HCT116 (cell line): ENCODE measurements at regions not wholly inside any gene's neighbourhood (a gene's known extent, or its start where the extent isn't known, plus 50 kb on each side); places are given as distances from the start of the nearest gene placed in this dataset.

ENCODE experiments used
- ATAC-seq: fragments of 200-7000 bp; cut with Tn5 transposase; 2 replicates; pipeline ENCODE4 v1.9.1; 2020; ENCODE audit warnings: mild to moderate bottlenecking, moderate library complexity
- BruUV-seq: library from RNA; stranded (reverse); fragments of 400-500 nt; replicated peaks from 2 replicates; lab custom pipeline; 2021; lab: Mats Ljungman, UMichigan
- CTCF ChIA-PET: fragments of 300-600 bp; sonication (Branson Sonifier 250); formaldehyde crosslinking; loops from one replicate; lab custom pipeline; 2021; ENCODE audit warnings: antibody characterized with exemption; lab: Charles Lee
- POLR2A ChIA-PET: fragments of 300-600, 350-600 bp; sonication (Branson Sonifier 250); formaldehyde crosslinking; loops from one replicate; lab custom pipeline; 2021; ENCODE audit warnings: antibody characterized with exemption; lab: Charles Lee
- RAD21 ChIA-PET, 2 experiments: fragments of 300-600 bp; sonication (Branson Sonifier 250); formaldehyde crosslinking; loops; one replicate each; lab custom pipeline; 2023; ENCODE audit warnings: low total read pairs in 2 of 2; ENCODE audit not compliant: uncharacterized antibody in 2 of 2, unreplicated experiment in 2 of 2, low non-redundant PET in 1 of 2; lab: Charles Lee
- DNase-seq: peaks from one replicate; pipeline ENCODE4 v3.0.0-alpha.2; 2010; ENCODE audit warnings: low read depth, low spot score
- H2AFZ ChIP-seq: fragments of 200-600 bp; shearing (Covaris generic), sonication (generic); 2 replicates; pipeline ENCODE4 v1.6.1; 2017; ENCODE audit warnings: low read depth, mixed run types, mixed read lengths, antibody characterized with exemption, low read length; ENCODE audit not compliant: poor library complexity, severe bottlenecking
- H3K27ac ChIP-seq: 2 replicates; pipeline ENCODE4 v1.5.1; 2012; ENCODE audit warnings: low read depth, low read length
- H3K27me3 ChIP-seq: fragments of 200-600 bp; sonication (generic); 2 replicates; pipeline ENCODE4 v1.6.1; 2016; ENCODE audit warnings: mixed run types, low read length, mixed read lengths; ENCODE audit not compliant: insufficient read depth
- H3K36me3 ChIP-seq, 2 experiments: fragments of 200-500 bp in 1 of 2; fragments of 200-600 bp in 1 of 2; sonication (Bioruptor generic) in 1 of 2; sonication (generic) in 1 of 2; 2 replicates each; pipeline versions ENCODE4 v1.5.1 to v1.6.1; 2014 to 2016; ENCODE audit warnings: low read length in 2 of 2, inconsistent platforms in 1 of 2, mixed read lengths in 1 of 2, mixed run types in 1 of 2; ENCODE audit not compliant: insufficient read depth in 2 of 2, control insufficient read depth in 1 of 2
- H3K4me1 ChIP-seq, 2 experiments: fragments of 200-600 bp in 1 of 2; sonication (generic) in 1 of 2; 2 replicates each; pipeline versions ENCODE4 v1.5.1 to v1.6.1; 2012 to 2017; ENCODE audit warnings: low read length in 2 of 2, inconsistent platforms in 1 of 2, mild to moderate bottlenecking in 1 of 2, mixed read lengths in 1 of 2, mixed run types in 1 of 2, moderate library complexity in 1 of 2; ENCODE audit not compliant: insufficient read depth in 2 of 2, control insufficient read depth in 1 of 2
- H3K4me2 ChIP-seq: fragments of 200-600 bp; sonication (generic); 2 replicates; pipeline ENCODE4 v1.6.1; 2017; ENCODE audit warnings: mixed run types, low read length, mixed read lengths
- H3K4me3 ChIP-seq, 2 experiments: fragments of 200-600 bp in 1 of 2; sonication (generic) in 1 of 2; replicated peaks in 1 of 2; 2 replicates each; pipeline ENCODE4 v1.5.1; 2011 to 2016; ENCODE audit warnings: low read length in 2 of 2, control low read depth in 1 of 2, low read depth in 1 of 2, mild to moderate bottlenecking in 1 of 2, mixed read lengths in 1 of 2, mixed run types in 1 of 2
- H3K79me2 ChIP-seq: fragments of 200-600 bp; sonication (generic); 2 replicates; pipeline ENCODE4 v1.6.1; 2017; ENCODE audit warnings: mild to moderate bottlenecking, mixed run types, low read length, moderate library complexity, mixed read lengths; ENCODE audit not compliant: insufficient read depth
- H3K9ac ChIP-seq: fragments of 200-600 bp; sonication (generic); 2 replicates; pipeline ENCODE4 v1.6.1; 2016; ENCODE audit warnings: low read length, mixed read lengths
- H3K9me2 ChIP-seq: fragments of 200-600 bp; sonication (generic), shearing (Covaris generic); 2 replicates; pipeline ENCODE4 v1.6.1; 2017; ENCODE audit warnings: mixed run types, mild to moderate bottlenecking, moderate library complexity; ENCODE audit not compliant: insufficient read depth
- H3K9me3 ChIP-seq, 2 experiments: fragments of 200-500 bp in 1 of 2; fragments of 200-600 bp in 1 of 2; sonication (Bioruptor generic) in 1 of 2; sonication (generic) in 1 of 2; 2 replicates each; pipeline ENCODE4 v1.6.1; 2014 to 2017; ENCODE audit warnings: low read length in 2 of 2, mixed read lengths in 2 of 2, inconsistent platforms in 1 of 2, low read depth in 1 of 2, mild to moderate bottlenecking in 1 of 2, mixed run types in 1 of 2, moderate library complexity in 1 of 2; ENCODE audit not compliant: control insufficient read depth in 1 of 2, insufficient read depth in 1 of 2
- H4K20me1 ChIP-seq: fragments of 200-600 bp; sonication (generic), shearing (Covaris generic); 2 replicates; pipeline ENCODE4 v1.6.1; 2017; ENCODE audit warnings: mixed run types, mild to moderate bottlenecking, moderate library complexity; ENCODE audit not compliant: insufficient read depth
- EGR1 ChIP-seq: IDR thresholded peaks from 2 replicates; pipeline ENCODE4 v1.6.1; 2012; ENCODE audit warnings: low read depth
- ELF1 ChIP-seq: IDR thresholded peaks from 2 replicates; pipeline ENCODE4 v1.6.1; 2012; ENCODE audit warnings: low read depth, borderline replicate concordance
- EZH2 ChIP-seq: fragments of 200-600 bp; sonication (generic); IDR thresholded peaks from 2 replicates; pipeline ENCODE4 v1.6.1; 2017; ENCODE audit warnings: antibody characterized with exemption, mixed run types
- FOSL1 ChIP-seq: IDR thresholded peaks from 2 replicates; pipeline ENCODE4 v1.6.1; 2012; ENCODE audit warnings: low read depth
- JUND ChIP-seq: IDR thresholded peaks from 2 replicates; pipeline ENCODE4 v1.6.1; 2012
- POLR2A ChIP-seq: IDR thresholded peaks from 2 replicates; pipeline ENCODE4 v1.7.0; 2011; ENCODE audit warnings: borderline replicate concordance; ENCODE audit not compliant: insufficient read depth, insufficient read length; ENCODE audit errors: extremely low read depth
- POLR2AphosphoS5 ChIP-seq: IDR thresholded peaks from 2 replicates; pipeline ENCODE4 v1.6.1; 2011; ENCODE audit warnings: mild to moderate bottlenecking, low read depth, low read length, moderate library complexity
- RAD21 ChIP-seq: IDR thresholded peaks from 2 replicates; pipeline ENCODE4 v1.6.1; 2012; ENCODE audit warnings: low read depth, mild to moderate bottlenecking
- SIN3A ChIP-seq: IDR thresholded peaks from 2 replicates; pipeline ENCODE4 v1.6.1; 2012; ENCODE audit warnings: low read depth
- SP1 ChIP-seq: IDR thresholded peaks from 2 replicates; pipeline ENCODE4 v1.6.1; 2012; ENCODE audit warnings: low read depth
- TCF7L2 ChIP-seq: IDR thresholded peaks from 2 replicates; pipeline ENCODE4 v1.7.0; 2011; ENCODE audit warnings: borderline replicate concordance, inconsistent platforms; ENCODE audit not compliant: insufficient read depth, insufficient read length; ENCODE audit errors: extremely low read depth
- YY1 ChIP-seq: IDR thresholded peaks from 2 replicates; pipeline ENCODE4 v1.6.1; 2011; ENCODE audit warnings: low read length, low read depth, moderate library complexity, mild to moderate bottlenecking; ENCODE audit not compliant: insufficient replicate concordance; ENCODE audit errors: extremely low read depth
- ZFX ChIP-seq: fragments of 450-650 bp; IDR thresholded peaks from 2 replicates; pipeline ENCODE4 v1.6.1; 2017
- intact Hi-C: fragments of 100-400 bp; cut with micrococcal nuclease; formaldehyde crosslinking; loops from 2 replicates; pipeline ENCODE4 v1.10.0; 2022
- TF ChIP-seq, protein P1 (sequence below): IDR thresholded peaks from 2 replicates; pipeline ENCODE4 v1.6.1; 2012
- TF ChIP-seq, protein P2 (sequence below): IDR thresholded peaks from 2 replicates; pipeline ENCODE4 v1.6.1; 2011; ENCODE audit warnings: mild to moderate bottlenecking, low read length, moderate library complexity; ENCODE audit not compliant: insufficient replicate concordance; ENCODE audit errors: extremely low read depth
- TF ChIP-seq, protein P3 (sequence below): IDR thresholded peaks from 2 replicates; pipeline ENCODE4 v1.6.1; 2012; ENCODE audit warnings: low read depth

DNA sequence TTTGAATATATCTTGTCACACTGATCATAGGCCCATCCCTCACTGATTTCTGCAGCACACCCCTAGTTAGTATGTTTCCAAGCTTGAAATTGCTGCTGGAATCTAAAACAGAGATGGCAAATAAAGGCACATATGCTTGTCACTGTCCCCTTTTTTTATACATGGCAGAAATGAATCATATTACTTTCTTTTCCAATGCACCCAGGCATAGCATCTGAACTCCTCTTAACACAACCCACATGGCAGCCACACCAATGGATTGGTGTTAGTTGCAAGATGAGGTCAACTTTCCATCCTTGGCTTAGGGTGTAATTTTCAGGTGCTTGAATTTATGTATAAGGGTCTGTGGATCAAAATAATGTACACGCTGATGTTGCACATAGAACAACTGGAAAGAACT, 473.8 kb upstream of the ZNF608 start:
- DNase-seq (no peak), ATAC-seq (no peak)
- no peaks in the 10 kb centered on the region for H3K27me3 ChIP-seq
- intact Hi-C loops = no loop called here
- no peaks in the 10 kb centered on the region for H3K9me2 ChIP-seq
- H3K4me1 ChIP-seq = no peaks in the 10 kb centered on the region
- no peak overlapping the region for H3K27ac ChIP-seq
- TF ChIP-seq, protein P1, sequence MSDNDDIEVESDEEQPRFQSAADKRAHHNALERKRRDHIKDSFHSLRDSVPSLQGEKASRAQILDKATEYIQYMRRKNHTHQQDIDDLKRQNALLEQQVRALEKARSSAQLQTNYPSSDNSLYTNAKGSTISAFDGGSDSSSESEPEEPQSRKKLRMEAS = no peak
- no peak for TF ChIP-seq SIN3A
- no peaks in the 10 kb centered on the region for H3K9me3 ChIP-seq
- H2AFZ ChIP-seq = no peak overlapping the region
- H3K4me3 ChIP-seq = no peak overlapping the region
- no TSS peak for BruUV-seq
- no peaks in the 10 kb centered on the region for H3K79me2 ChIP-seq
- RAD21 ChIA-PET = no interaction called here
- POLR2A ChIA-PET = no interaction called here
- no peaks in the 10 kb centered on the region for H4K20me1 ChIP-seq
- CTCF ChIA-PET = no interaction called here
- no peak overlapping the region for H3K4me2 ChIP-seq
- no peaks in the 10 kb centered on the region for H3K36me3 ChIP-seq
- H3K9ac ChIP-seq = no peak overlapping the region

DNA sequence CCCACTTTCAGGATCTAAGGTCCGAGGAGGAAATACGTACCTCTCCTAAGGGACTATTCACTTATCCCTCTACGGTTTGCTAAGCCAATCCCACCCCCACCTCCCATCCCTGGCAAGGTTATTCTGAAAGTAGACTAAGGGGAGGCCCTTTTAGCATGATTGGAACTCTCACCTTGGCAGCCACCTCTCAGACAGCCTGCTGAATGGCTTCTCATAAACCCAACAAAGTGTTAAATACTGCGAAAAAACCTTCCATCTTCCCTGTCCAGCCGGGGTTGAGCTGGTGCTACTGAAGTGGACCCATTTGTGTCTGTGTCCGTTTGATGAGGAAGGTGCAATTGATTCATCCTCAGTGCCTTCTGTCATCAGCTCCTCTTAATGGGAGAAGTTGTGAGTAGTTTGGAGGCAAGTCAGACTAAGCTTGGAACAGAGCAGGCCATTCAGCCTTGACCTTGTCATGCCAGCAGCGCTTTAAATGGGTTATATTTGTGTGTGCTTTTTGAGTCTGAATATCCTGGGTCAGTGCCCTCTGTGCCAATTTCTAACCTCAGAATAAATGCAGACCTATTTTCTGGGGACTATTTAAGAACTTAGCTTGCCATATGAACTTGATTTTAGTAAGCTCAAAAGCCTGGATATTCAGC, 476.3 kb upstream of the ZNF608 start:
- Histone ChIP-seq H4K20me1 (no peaks in the 10 kb centered on the region), H3K36me3 (no peaks in the 10 kb centered on the region), H3K9ac (no peak overlapping the region), H3K27ac (no peak overlapping the region), H3K4me1 (no peaks in the 10 kb centered on the region), H3K4me2 (no peak overlapping the region), H2AFZ (no peak overlapping the region), H3K79me2 (no peaks in the 10 kb centered on the region), H3K4me3 (no peak overlapping the region), H3K9me3 (no peaks in the 10 kb centered on the region), H3K27me3 (no peaks in the 10 kb centered on the region), H3K9me2 (no peaks in the 10 kb centered on the region)
- ChIA-PET POLR2A (no interaction called here), RAD21 (no interaction called here), CTCF (no interaction called here)
- ATAC-seq (no peak), DNase-seq (no peak)
- BruUV-seq = no TSS peak
- intact Hi-C loops = no loop called here
- TF ChIP-seq, protein P1 = no peak
- TF ChIP-seq POLR2AphosphoS5 (no peak), TCF7L2 (no peak), POLR2A (no peak), YY1 (no peak), ZFX (no peak), JUND (no peak), EGR1 (no peak), EZH2 (no peak), RAD21 (no peak), ELF1 (no peak), FOSL1 (no peak), SP1 (no peak)
- TF ChIP-seq, protein P2, sequence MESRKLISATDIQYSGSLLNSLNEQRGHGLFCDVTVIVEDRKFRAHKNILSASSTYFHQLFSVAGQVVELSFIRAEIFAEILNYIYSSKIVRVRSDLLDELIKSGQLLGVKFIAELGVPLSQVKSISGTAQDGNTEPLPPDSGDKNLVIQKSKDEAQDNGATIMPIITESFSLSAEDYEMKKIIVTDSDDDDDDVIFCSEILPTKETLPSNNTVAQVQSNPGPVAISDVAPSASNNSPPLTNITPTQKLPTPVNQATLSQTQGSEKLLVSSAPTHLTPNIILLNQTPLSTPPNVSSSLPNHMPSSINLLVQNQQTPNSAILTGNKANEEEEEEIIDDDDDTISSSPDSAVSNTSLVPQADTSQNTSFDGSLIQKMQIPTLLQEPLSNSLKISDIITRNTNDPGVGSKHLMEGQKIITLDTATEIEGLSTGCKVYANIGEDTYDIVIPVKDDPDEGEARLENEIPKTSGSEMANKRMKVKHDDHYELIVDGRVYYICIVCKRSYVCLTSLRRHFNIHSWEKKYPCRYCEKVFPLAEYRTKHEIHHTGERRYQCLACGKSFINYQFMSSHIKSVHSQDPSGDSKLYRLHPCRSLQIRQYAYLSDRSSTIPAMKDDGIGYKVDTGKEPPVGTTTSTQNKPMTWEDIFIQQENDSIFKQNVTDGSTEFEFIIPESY = no peak
- TF ChIP-seq, protein P3, sequence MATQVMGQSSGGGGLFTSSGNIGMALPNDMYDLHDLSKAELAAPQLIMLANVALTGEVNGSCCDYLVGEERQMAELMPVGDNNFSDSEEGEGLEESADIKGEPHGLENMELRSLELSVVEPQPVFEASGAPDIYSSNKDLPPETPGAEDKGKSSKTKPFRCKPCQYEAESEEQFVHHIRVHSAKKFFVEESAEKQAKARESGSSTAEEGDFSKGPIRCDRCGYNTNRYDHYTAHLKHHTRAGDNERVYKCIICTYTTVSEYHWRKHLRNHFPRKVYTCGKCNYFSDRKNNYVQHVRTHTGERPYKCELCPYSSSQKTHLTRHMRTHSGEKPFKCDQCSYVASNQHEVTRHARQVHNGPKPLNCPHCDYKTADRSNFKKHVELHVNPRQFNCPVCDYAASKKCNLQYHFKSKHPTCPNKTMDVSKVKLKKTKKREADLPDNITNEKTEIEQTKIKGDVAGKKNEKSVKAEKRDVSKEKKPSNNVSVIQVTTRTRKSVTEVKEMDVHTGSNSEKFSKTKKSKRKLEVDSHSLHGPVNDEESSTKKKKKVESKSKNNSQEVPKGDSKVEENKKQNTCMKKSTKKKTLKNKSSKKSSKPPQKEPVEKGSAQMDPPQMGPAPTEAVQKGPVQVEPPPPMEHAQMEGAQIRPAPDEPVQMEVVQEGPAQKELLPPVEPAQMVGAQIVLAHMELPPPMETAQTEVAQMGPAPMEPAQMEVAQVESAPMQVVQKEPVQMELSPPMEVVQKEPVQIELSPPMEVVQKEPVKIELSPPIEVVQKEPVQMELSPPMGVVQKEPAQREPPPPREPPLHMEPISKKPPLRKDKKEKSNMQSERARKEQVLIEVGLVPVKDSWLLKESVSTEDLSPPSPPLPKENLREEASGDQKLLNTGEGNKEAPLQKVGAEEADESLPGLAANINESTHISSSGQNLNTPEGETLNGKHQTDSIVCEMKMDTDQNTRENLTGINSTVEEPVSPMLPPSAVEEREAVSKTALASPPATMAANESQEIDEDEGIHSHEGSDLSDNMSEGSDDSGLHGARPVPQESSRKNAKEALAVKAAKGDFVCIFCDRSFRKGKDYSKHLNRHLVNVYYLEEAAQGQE = no peak
